ENCODE measurements at regions not wholly inside any gene's neighbourhood (a gene's known extent, or its start where the extent isn't known, plus 50 kb on each side); places are given as distances from the start of the nearest gene placed in this dataset.
"Not testable (repeated sequence)": the region's sequence is repeated elsewhere in the genome, so short reads cannot be mapped to it uniquely, and the experiment has no call there.

GRCh38 chr4:188403272-188403671 is 264.0 kb downstream of the TRIML1 start:
- no peak overlapping the region for H3K4me3 ChIP-seq
- DNase-seq (ENCODE audit: low spot score in 2 of 2) = no peak
- H3K4me1 ChIP-seq = no peaks in the 10 kb centered on the region
- no peaks in the 10 kb centered on the region for H3K9me3 ChIP-seq
- no peaks in the 10 kb centered on the region for H3K27me3 ChIP-seq
- TF ChIP-seq POLR2AphosphoS5 (IDR thresholded peaks at IDR 0.05) (no peak), POLR2A (IDR thresholded peaks at IDR 0.05) (no peak), CTCF (IDR thresholded peaks at IDR 0.05) (no peak)
- intact Hi-C loops (cut with DNase I; ENCODE audit: low total_unique reads) = no loop called here
- H3K36me3 ChIP-seq = no peaks in the 10 kb centered on the region
- peak overlapping the region; percentile 13 to 38 for H3K27ac ChIP-seq

- H3K4me3 ChIP-seq; H3K9me3 ChIP-seq; H3K27me3 ChIP-seq; DNase-seq (ENCODE audit: low spot score in 2 of 2); H3K4me1 ChIP-seq; H3K36me3 ChIP-seq; intact Hi-C loops (cut with DNase I; ENCODE audit: low total_unique reads): not testable (repeated sequence)
- H3K27ac ChIP-seq = peak overlapping the region in 1 of 2 donors; percentile 68
Observed at GRCh38 chr4:188405071-188405835, 266.0 kb downstream of the TRIML1 start.

- Histone ChIP-seq H3K36me3 (no peaks in the 10 kb centered on the region), H3K27me3 (no peaks in the 10 kb centered on the region), H3K4me1 (no peaks in the 10 kb centered on the region), H3K9me3 (no peaks in the 10 kb centered on the region), H3K4me3 (peak overlapping the region in 1 of 3 donors; percentile 28), H3K27ac (peak overlapping the region; percentile 69 to 80)
- TF ChIP-seq POLR2A (IDR thresholded peaks at IDR 0.05) (no peak), CTCF (IDR thresholded peaks at IDR 0.05) (no peak), POLR2AphosphoS5 (IDR thresholded peaks at IDR 0.05) (no peak)
- intact Hi-C loops (cut with DNase I; ENCODE audit: low total_unique reads) = no loop called here
- no peak for DNase-seq (ENCODE audit: low spot score in 2 of 2)
Observed at GRCh38 chr4:188408244-188409030, 269.2 kb downstream of the TRIML1 start.

GRCh38 chr4:188409851-188410250 is 270.6 kb downstream of the TRIML1 start:
- H3K27ac ChIP-seq = peak overlapping the region; percentile 69 to 80
- TF ChIP-seq POLR2AphosphoS5 (IDR thresholded peaks at IDR 0.05) = no peak
- TF ChIP-seq POLR2A (IDR thresholded peaks at IDR 0.05) = no peak
- no peak for TF ChIP-seq CTCF (IDR thresholded peaks at IDR 0.05)
- DNase-seq (ENCODE audit: low spot score in 2 of 2) = no peak
- H3K9me3 ChIP-seq = no peaks in the 10 kb centered on the region
- intact Hi-C loops (cut with DNase I; ENCODE audit: low total_unique reads) = no loop called here
- H3K36me3 ChIP-seq = no peaks in the 10 kb centered on the region
- no peaks in the 10 kb centered on the region for H3K27me3 ChIP-seq
- peak overlapping the region in 2 of 3 donors; percentile 16 to 28 for H3K4me3 ChIP-seq
- no peaks in the 10 kb centered on the region for H3K4me1 ChIP-seq

GRCh38 chr4:188411805-188412204 is 272.6 kb downstream of the TRIML1 start:
- Histone ChIP-seq H3K4me3 (peak overlapping the region in 2 of 3 donors; percentile 30 to 48), H3K4me1 (no peaks in the 10 kb centered on the region), H3K9me3 (no peaks in the 10 kb centered on the region), H3K36me3 (no peaks in the 10 kb centered on the region), H3K27me3 (no peaks in the 10 kb centered on the region), H3K27ac (peak overlapping the region; percentile 35 to 76)
- TF ChIP-seq POLR2AphosphoS5 (IDR thresholded peaks at IDR 0.05) (no peak), POLR2A (IDR thresholded peaks at IDR 0.05) (no peak), CTCF (IDR thresholded peaks at IDR 0.05) (no peak)
- intact Hi-C loops (cut with DNase I; ENCODE audit: low total_unique reads) = no loop called here
- DNase-seq (ENCODE audit: low spot score in 2 of 2) = no peak
